ENCODE measurements at regions not wholly inside any gene's neighbourhood (a gene's known extent, or its start where the extent isn't known, plus 50 kb on each side); places are given as distances from the start of the nearest gene placed in this dataset.
"Not testable (repeated sequence)": the region's sequence is repeated elsewhere in the genome, so short reads cannot be mapped to it uniquely, and the experiment has no call there.

DNA sequence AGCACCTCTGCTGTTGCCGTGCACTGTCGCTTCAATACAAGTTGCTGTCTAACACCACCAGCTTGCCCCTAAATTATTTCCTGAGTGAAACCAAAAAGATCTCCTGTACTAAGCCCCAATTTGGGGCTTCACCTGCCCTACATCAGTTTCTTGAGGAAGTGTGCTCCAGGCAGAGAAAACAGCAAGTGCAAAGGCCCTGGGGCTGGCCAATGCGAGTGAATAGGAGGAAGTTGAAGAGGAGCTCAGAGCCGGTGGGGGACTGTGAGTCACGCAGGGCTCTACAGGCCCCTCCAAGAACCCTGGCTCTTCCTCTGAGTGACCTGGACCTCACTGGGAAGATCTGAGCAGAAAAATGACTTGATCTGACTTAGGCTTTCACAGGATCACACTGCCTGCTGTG is 117.2 kb downstream of the IPO8 start:
- DNase-seq: no peak
- TF ChIP-seq POLR2A (IDR thresholded peaks at IDR 0.05; ENCODE audit: low read length): no peak
- no peak for TF ChIP-seq GATA1 (IDR thresholded peaks at IDR 0.05; ENCODE audit: low read depth, low read length)

DNA sequence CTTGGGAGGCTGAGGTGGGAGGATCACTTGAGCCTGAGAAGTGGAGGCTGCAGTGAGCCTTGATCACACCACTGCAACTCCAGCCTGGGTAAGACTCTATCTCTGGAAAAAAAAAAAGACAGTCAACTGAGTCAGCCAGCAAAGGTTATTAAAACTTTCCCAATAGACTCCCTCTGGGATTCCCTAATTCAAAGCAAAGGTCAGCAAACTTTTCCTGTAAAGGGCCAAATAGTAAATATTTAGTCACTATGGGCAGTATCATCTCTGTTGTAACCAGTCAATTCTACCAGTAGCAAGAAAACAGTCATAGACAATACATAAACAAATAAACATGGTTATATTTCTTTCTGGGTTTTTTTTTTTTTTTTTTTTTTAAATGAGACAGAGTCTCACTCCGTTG is 122.5 kb downstream of the IPO8 start:
- DNase-seq: no peak
- TF ChIP-seq POLR2A (IDR thresholded peaks at IDR 0.05; ENCODE audit: low read length): no peak
- no peak for TF ChIP-seq GATA1 (IDR thresholded peaks at IDR 0.05; ENCODE audit: low read depth, low read length)

DNA sequence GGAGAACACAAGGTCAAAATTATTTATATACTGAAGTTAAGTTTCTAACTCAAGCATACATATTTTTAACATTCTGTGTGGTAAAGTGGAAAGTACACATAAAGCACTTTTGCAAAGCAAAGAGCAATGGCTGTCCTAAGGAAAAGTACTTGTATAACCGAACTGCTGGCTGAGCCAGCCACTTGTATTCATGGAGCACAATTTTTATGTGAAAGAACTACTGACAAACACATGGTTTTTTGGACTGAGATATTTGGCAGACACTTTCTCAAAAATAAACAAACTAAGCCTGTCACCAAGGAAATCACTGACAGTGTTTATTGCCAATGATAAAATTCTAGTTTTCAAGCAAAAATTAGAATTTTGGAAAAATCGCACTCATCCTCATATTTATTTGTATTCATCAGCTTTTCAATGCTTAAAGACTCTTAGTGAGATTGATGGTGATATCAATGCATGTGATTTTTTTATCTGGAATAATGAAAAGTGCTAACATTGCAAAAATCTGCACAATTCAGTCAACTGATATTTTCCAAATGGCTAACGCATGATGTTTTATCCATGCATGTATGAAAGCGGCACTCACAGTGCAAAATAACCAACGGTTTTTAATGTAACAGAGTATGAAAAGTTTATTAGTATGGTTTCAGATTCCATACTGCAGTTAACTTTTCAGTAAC is 125.3 kb downstream of the IPO8 start:
- DNase-seq: no peak
- no peak for TF ChIP-seq POLR2A (IDR thresholded peaks at IDR 0.05; ENCODE audit: low read length)
- no peak for TF ChIP-seq GATA1 (IDR thresholded peaks at IDR 0.05; ENCODE audit: low read depth, low read length)

DNA sequence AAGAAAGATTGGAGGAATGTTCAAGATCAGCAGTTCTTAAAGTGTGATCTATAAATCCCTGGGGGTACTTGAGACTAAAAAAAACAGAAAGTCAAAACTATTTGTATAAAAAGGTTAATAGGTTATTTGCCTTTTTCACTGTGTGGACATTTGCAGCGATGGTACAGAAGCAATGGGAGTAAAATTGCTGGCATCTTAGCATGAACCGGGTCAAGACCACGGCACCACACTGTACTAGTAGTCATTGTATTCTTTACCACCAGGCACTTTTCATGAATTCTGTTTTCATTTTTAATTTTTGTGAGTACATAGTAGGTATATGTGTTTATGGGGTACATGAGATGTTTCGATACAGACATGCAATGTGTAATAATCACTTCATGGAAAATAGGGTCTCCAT is 126.2 kb downstream of the IPO8 start:
- DNase-seq: no peak

DNA sequence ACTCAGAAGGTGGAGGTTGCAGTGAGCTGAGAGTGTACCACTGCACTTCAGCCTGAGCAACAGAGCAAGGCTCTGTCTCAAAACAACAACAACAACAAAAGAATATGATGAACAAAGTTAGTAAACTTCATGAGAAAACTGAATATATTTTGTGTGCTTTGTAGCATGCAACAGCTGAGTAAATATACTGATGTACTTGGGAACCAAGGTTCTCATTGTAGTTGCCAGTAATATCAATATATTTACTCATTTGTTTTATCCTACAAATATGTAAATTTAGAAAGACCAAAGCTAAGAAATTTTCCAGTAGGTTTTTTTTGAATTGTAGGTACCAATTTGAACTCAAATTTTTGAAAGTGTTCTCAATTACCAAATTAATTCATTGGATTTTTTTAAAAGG is 127.2 kb downstream of the IPO8 start:
- no peak for DNase-seq
- TF ChIP-seq POLR2A (IDR thresholded peaks at IDR 0.05; ENCODE audit: low read length) (no peak), GATA1 (IDR thresholded peaks at IDR 0.05; ENCODE audit: low read depth, low read length) (no peak)

More for the DNA sequence above, 126.2 kb downstream of the IPO8 start:
- TF ChIP-seq GATA1 (IDR thresholded peaks at IDR 0.05; ENCODE audit: low read depth, low read length): no peak
- TF ChIP-seq POLR2A (IDR thresholded peaks at IDR 0.05; ENCODE audit: low read length): no peak

DNA sequence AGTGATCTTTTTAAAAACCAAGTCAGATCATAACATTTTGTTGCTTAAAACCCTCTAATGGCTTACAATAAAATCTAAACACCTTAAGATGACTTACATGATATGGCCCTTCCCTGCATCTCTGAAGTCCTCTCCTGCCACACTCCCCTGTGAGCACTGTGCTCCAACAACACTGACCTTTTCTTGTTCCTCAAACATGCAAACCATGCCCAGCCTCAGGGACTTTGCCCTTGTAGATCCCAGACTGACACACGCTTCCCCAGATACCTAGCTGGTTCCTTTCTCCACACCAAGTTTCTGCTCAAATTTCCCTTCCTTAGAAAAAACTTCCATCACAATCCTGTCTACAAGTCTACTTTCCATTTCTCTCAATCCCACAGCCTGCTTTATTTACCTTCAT is 128.6 kb downstream of the IPO8 start:
- no peak for DNase-seq
- TF ChIP-seq POLR2A (IDR thresholded peaks at IDR 0.05; ENCODE audit: low read length): no peak
- TF ChIP-seq GATA1 (IDR thresholded peaks at IDR 0.05; ENCODE audit: low read depth, low read length): no peak

DNA sequence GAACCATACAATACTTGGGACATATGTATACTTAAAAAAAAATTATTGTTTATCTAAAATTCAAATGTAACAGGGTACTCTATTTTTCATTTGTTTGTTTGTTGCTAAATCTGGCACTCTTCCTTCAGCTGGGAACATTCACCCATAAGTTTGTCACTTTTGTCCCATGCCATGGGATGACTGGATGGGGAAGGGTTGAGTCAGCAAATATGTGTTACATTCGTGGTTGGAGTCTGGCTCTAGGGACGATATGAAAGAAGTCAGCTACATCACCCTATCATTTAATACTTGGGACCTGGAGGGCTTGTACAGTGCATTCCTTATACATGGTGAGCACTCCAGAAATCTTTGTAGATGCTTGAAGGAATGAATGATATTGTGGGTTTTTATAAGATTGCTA is 131.3 kb downstream of the IPO8 start:
- no peak for DNase-seq

DNA sequence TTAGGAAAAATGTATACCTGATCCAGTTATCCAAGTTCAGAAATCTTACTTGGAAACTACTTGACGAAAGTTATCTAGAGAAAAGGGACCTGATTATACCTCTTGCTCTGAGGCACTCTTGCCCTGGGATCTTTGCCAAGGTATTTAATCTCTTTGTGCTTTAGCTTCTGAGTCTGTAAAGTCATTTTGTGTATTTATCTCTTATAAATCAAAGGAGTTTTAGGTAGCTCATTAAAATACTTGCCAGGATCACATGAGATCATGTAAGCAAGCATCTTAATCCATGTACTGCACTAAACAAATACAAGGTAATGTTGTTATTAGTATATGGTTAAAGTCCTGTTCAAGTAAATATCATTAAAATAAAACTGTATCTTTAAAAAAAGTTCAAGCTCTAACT is 147.5 kb downstream of the IPO8 start:
- DNase-seq: no peak
- TF ChIP-seq POLR2A (IDR thresholded peaks at IDR 0.05; ENCODE audit: low read length): no peak

More for the DNA sequence above, 131.3 kb downstream of the IPO8 start:
- no peak for TF ChIP-seq GATA1 (IDR thresholded peaks at IDR 0.05; ENCODE audit: low read depth, low read length)
- no peak for TF ChIP-seq POLR2A (IDR thresholded peaks at IDR 0.05; ENCODE audit: low read length)

DNA sequence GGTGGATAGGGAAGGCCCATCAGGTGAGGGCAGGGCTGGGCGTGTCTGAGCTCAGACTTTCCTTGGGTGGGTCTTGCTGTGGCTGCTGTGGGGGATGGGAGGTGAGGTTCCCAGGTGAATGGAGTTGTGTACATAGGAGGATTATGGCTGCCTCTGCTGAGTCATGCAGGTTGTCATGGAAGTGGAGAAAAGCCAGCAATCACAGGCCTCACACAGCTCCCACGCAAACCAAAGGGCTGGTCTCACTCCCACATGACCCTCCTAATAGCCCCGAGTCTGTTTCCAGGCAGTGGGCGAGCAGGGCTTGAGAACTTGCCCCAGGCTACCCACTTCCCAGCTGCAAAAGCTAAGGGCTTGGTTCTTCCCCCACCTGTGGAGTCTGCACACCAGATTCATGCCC is 149.5 kb downstream of the IPO8 start:
- DNase-seq: no peak

DNA sequence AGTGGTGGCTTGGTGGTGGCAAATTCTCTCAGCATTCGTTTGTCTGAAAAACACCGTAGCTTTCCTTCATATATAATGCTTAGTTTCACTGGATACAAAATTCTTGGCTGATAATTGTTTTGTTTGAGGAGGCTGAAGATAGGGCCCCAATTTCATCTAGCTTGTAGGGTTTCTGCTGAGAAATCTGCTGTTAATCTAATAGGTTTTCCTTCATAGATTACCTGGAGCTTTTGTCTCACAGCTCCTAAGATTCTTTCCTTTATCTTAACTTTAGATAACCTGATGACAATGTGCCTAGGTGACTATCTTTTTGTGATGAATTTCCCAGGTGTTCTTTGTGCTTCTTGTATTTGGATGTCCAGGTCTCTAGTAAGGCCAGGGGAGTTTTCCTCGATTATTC is 151.0 kb downstream of the IPO8 start:
- not testable (repeated sequence) for DNase-seq

More for the DNA sequence above, 149.5 kb downstream of the IPO8 start:
- TF ChIP-seq GATA1 (IDR thresholded peaks at IDR 0.05; ENCODE audit: low read depth, low read length) (no peak), POLR2A (IDR thresholded peaks at IDR 0.05; ENCODE audit: low read length) (no peak)

DNA sequence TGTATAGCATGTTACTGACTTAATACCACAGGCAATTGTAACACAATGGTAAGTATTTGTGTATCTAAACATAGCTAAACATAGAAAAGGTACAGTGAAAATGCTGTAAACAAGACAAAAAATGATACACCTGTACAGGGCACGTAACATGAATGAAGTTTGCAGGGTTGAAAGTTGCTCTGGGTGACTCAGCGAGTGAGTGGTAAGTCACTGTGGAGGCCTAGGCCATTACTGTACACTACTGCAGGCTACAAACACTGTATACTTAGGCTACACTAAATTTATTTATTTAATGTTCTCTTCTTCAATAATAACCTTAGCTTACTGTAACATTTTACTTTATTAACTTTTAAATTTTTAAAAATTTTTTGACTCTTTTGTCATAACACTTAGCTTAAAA is 158.4 kb downstream of the IPO8 start:
- TF ChIP-seq GATA1 (IDR thresholded peaks at IDR 0.05; ENCODE audit: low read depth, low read length): no peak
- no peak for TF ChIP-seq POLR2A (IDR thresholded peaks at IDR 0.05; ENCODE audit: low read length)
- no peak for DNase-seq

DNA sequence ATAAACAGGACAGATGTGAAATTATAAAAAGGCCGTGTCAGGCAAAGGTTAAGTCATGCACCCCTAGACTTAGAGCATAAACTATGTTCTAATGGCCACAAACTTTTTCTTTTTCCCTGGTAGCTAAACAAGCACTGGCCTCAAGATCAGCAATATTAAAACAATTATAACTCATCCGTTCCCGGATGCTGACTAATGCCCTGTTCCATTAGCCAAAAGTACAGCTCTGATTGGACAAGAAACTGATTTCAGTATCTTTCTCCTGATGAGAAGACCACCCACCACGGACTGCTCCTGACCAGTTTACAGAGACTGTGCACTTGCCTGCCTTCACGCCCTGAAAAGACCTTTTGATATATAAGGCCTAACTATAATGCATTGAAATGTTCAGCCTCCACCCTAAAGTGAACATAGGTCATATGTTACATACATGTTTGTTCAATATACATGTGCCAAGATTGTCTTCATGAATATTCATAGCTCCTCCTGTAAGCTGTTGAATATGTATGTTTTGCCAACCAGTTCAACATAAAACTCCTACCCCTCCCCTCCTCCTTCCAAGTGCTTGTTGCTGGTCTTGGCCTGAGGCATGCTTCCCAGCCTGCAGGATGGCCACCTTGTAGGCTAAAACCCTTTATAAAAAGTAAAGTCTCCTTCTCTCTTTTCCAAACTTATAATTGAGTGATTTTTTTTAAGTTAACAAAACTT is 162.0 kb downstream of the IPO8 start:
- no peak for TF ChIP-seq GATA1 (IDR thresholded peaks at IDR 0.05; ENCODE audit: low read depth, low read length)
- no peak for TF ChIP-seq POLR2A (IDR thresholded peaks at IDR 0.05; ENCODE audit: low read length)
- no peak for DNase-seq

DNA sequence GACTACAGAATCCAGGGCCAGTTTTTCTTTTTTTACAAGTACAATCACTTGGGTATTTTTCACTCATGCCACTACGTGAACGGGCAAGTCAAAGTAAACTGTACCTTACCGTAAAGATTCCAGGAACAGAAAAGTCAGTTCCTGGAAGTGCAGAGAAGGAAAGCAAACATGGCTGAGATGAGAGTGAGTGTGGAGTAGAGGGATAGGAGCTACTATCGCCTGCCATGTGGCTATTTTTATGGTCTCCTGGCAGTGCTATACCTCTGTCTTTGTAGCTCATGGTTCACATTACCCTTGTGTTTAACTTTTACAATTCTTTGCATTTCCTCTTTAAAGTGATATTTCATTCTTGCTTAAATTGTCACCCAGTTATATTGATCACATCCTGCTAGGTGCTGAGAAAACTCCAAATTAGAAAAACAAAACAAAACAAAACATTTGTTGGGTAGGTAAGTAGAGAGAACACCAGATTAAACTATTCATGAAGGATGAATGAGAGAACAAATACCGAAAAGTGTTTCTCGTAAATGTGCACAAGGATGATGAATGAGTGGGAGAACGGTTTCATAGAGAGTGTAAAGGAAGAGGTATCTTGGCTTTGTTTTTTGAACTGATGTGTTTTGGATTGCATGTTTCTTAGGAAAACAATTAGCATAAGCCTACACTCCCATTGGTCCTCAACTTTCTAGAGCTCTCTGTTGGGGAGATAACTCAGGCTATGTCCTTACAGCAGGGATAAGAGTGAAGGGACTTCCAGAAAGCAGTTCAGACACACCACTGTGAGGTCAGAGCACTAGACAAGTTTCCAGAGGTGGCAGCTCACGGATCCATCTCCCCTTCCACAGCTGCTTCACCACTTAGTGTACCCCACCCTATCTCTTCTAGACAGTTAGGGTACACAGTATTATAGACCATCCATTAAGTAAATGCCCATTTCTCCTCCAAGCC is 163.7 kb downstream of the IPO8 start:
- TF ChIP-seq GATA1 (IDR thresholded peaks at IDR 0.05; ENCODE audit: low read depth, low read length): no peak
- no peak for TF ChIP-seq POLR2A (IDR thresholded peaks at IDR 0.05; ENCODE audit: low read length)
- DNase-seq: no peak

DNA sequence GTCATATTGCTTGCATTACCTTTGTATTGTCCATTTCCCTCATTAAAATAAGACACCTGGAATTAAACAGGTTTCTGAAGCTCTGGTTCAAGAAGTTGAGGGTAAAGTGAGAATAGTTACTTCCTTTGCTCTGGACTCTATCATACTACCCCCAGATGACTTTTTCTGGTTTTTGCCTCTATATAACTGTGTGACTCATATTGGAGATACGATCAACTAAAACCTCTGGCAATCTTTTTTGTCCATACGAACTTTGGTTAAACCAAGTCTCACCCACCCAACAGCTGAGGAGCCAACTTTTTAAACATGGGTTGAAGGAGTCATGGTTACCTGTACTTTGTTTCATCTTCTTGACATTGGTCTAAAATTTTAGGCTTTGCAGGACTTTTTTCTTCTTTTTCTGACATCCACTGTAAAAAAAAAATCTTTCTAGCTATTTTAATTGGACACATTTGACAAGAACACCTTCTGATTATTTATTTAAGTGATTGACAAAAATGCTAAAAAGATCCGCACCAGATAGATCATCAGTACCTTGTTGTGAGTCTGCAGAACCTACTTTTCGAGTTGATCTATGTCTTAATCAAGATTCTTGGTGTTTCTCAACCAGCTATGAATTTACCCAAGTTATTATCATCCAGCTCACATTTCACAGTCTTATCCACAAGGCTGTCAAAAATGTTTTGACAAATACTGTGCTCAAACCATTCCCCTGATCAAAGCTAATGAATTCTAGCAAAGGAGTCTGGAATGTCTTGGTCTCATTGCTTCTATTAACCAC is 166.0 kb downstream of the IPO8 start:
- DNase-seq: no peak
- TF ChIP-seq POLR2A (IDR thresholded peaks at IDR 0.05; ENCODE audit: low read length) (no peak), GATA1 (IDR thresholded peaks at IDR 0.05; ENCODE audit: low read depth, low read length) (no peak)
